HCT116 (cell line): ENCODE measurements at regions not wholly inside any gene's neighbourhood (a gene's known extent, or its start where the extent isn't known, plus 50 kb on each side); places are given as distances from the start of the nearest gene placed in this dataset.

ENCODE experiments used
- ATF3 ChIP-seq: IDR thresholded peaks from 2 replicates; pipeline ENCODE4 v1.6.1; 2012
- CBX3 ChIP-seq: IDR thresholded peaks from 2 replicates; pipeline ENCODE4 v1.6.1; 2012; ENCODE audit warnings: low read depth
- CEBPB ChIP-seq: IDR thresholded peaks from 2 replicates; pipeline ENCODE4 v1.6.1; 2012; ENCODE audit warnings: low read depth
- CTCF ChIP-seq, 3 experiments: fragments of 200-600 bp in 1 of 3; sonication (generic) in 1 of 3; IDR thresholded peaks in 2 of 3; conservative IDR thresholded peaks in 1 of 3; 2 replicates each; pipeline ENCODE4 v1.5.1; 2012 to 2017; ENCODE audit warnings: low read depth in 2 of 3, low read length in 2 of 3, antibody characterized with exemption in 1 of 3, borderline replicate concordance in 1 of 3, control low read depth in 1 of 3, mild to moderate bottlenecking in 1 of 3, mixed read lengths in 1 of 3, mixed run types in 1 of 3, moderate library complexity in 1 of 3; ENCODE audit not compliant: insufficient read depth in 1 of 3
- ELF1 ChIP-seq: IDR thresholded peaks from 2 replicates; pipeline ENCODE4 v1.6.1; 2012; ENCODE audit warnings: low read depth, borderline replicate concordance
- MAX ChIP-seq: IDR thresholded peaks from 2 replicates; pipeline ENCODE4 v1.6.1; 2012
- POLR2A ChIP-seq: IDR thresholded peaks from 2 replicates; pipeline ENCODE4 v1.7.0; 2011; ENCODE audit warnings: borderline replicate concordance; ENCODE audit not compliant: insufficient read depth, insufficient read length; ENCODE audit errors: extremely low read depth
- POLR2AphosphoS5 ChIP-seq: IDR thresholded peaks from 2 replicates; pipeline ENCODE4 v1.6.1; 2011; ENCODE audit warnings: mild to moderate bottlenecking, low read depth, low read length, moderate library complexity
- RAD21 ChIP-seq: IDR thresholded peaks from 2 replicates; pipeline ENCODE4 v1.6.1; 2012; ENCODE audit warnings: low read depth, mild to moderate bottlenecking
- SIN3A ChIP-seq: IDR thresholded peaks from 2 replicates; pipeline ENCODE4 v1.6.1; 2012; ENCODE audit warnings: low read depth
- SRF ChIP-seq: IDR thresholded peaks from 2 replicates; pipeline ENCODE4 v1.6.1; 2012; ENCODE audit warnings: low read depth
- ZBTB33 ChIP-seq: IDR thresholded peaks from 2 replicates; pipeline ENCODE4 v1.6.1; 2011; ENCODE audit warnings: mild to moderate bottlenecking, low read length, moderate library complexity; ENCODE audit not compliant: insufficient replicate concordance; ENCODE audit errors: extremely low read depth

GRCh38 chr5:4150067-4150466, 554.4 kb downstream of the IRX1 start:
- TF ChIP-seq CTCF (IDR thresholded peaks at IDR 0.05 in 2 of 3, conservative IDR thresholded peaks at IDR 0.05 in 1 of 3; ENCODE audit: borderline replicate concordance in 1 of 3, insufficient read depth in 1 of 3, low read depth in 2 of 3, low read length in 2 of 3): no peak
- TF ChIP-seq POLR2AphosphoS5: no peak
- TF ChIP-seq ATF3: no peak
- TF ChIP-seq SIN3A: no peak
- no peak for TF ChIP-seq POLR2A
- no peak for TF ChIP-seq ZBTB33
- no peak for TF ChIP-seq SRF
- no peak for TF ChIP-seq ELF1
- TF ChIP-seq RAD21: no peak
- TF ChIP-seq MAX: no peak
- no peak for TF ChIP-seq CBX3
- no peak for TF ChIP-seq CEBPB
